ENCODE measurements at regions not wholly inside any gene's neighbourhood (a gene's known extent, or its start where the extent isn't known, plus 50 kb on each side); places are given as distances from the start of the nearest gene placed in this dataset.

GRCh38 chr6:16057446-16057845 lies 71.4 kb upstream of the MYLIP start:
- Histone ChIP-seq H3K27ac (ENCODE audit: low read depth, low read length, severe bottlenecking) (no peak overlapping the region), H3K4me3 (ENCODE audit: extremely low read depth, insufficient read depth, low read length, poor library complexity, severe bottlenecking) (no peak overlapping the region), H3K36me3 (ENCODE audit: control insufficient read depth, insufficient read depth, low read length) (no peaks in the 10 kb centered on the region), H3K4me1 (ENCODE audit: control insufficient read depth, insufficient read depth, low read length, poor library complexity, severe bottlenecking) (no peaks in the 10 kb centered on the region), H3K9me3 (ENCODE audit: control insufficient read depth, low read length) (no peaks in the 10 kb centered on the region)
- 85 to 87% methylated on average over 3 to 4 of the region's 6 CpGs for WGBS, 2 experiments (ENCODE audit: insufficient coverage in 2 of 2)

GRCh38 chr6:16056263-16056870 lies 72.5 kb upstream of the MYLIP start:
- no peak overlapping the region for H3K4me3 ChIP-seq (ENCODE audit: extremely low read depth, insufficient read depth, low read length, poor library complexity, severe bottlenecking)
- no peaks in the 10 kb centered on the region for H3K9me3 ChIP-seq (ENCODE audit: control insufficient read depth, low read length)
- no peaks in the 10 kb centered on the region for H3K36me3 ChIP-seq (ENCODE audit: control insufficient read depth, insufficient read depth, low read length)
- 95 to 97% methylated on average over 4 to 6 of the region's 6 CpGs for WGBS, 2 experiments (ENCODE audit: insufficient coverage in 2 of 2)
- no peak overlapping the region for H3K27ac ChIP-seq (ENCODE audit: low read depth, low read length, severe bottlenecking)
- no peaks in the 10 kb centered on the region for H3K4me1 ChIP-seq (ENCODE audit: control insufficient read depth, insufficient read depth, low read length, poor library complexity, severe bottlenecking)

- 63 to 93% methylated on average over 1 to 2 of the region's 4 CpGs for WGBS, 2 experiments (ENCODE audit: insufficient coverage in 2 of 2)
- Histone ChIP-seq H3K36me3 (ENCODE audit: control insufficient read depth, insufficient read depth, low read length) (no peaks in the 10 kb centered on the region), H3K4me1 (ENCODE audit: control insufficient read depth, insufficient read depth, low read length, poor library complexity, severe bottlenecking) (no peaks in the 10 kb centered on the region), H3K27ac (ENCODE audit: low read depth, low read length, severe bottlenecking) (no peak overlapping the region), H3K4me3 (ENCODE audit: extremely low read depth, insufficient read depth, low read length, poor library complexity, severe bottlenecking) (no peak overlapping the region), H3K9me3 (ENCODE audit: control insufficient read depth, low read length) (no peaks in the 10 kb centered on the region)
These were observed 73.0 kb upstream of the MYLIP start for GRCh38 chr6:16055852-16056251.

DNA sequence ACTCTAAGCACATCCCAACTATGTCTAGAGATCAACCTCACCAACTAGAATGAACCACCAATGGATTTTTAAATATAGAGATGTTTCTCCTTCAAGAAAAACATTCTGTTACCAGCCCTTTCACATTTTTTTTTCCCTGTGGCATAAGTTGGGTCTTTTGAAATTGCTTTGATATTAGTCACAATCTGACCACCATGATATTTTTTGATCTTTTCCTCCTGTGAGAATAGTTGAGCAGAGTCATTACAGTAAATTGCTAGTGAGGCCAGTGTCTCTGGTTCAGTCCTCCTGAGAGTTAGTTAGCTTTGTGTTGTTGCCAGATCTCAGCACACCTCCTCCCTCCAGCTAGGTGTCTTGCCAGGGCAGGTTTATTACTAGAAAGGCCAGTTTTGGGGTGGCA lies 79.7 kb upstream of the MYLIP start:
- no peaks in the 10 kb centered on the region for H3K9me3 ChIP-seq (ENCODE audit: control insufficient read depth, low read length)
- no peak overlapping the region for H3K27ac ChIP-seq (ENCODE audit: low read depth, low read length, severe bottlenecking)
- H3K4me3 ChIP-seq (ENCODE audit: extremely low read depth, insufficient read depth, low read length, poor library complexity, severe bottlenecking), result no peak overlapping the region
- H3K4me1 ChIP-seq (ENCODE audit: control insufficient read depth, insufficient read depth, low read length, poor library complexity, severe bottlenecking), result no peaks in the 10 kb centered on the region
- H3K36me3 ChIP-seq (ENCODE audit: control insufficient read depth, insufficient read depth, low read length), result no peaks in the 10 kb centered on the region

DNA sequence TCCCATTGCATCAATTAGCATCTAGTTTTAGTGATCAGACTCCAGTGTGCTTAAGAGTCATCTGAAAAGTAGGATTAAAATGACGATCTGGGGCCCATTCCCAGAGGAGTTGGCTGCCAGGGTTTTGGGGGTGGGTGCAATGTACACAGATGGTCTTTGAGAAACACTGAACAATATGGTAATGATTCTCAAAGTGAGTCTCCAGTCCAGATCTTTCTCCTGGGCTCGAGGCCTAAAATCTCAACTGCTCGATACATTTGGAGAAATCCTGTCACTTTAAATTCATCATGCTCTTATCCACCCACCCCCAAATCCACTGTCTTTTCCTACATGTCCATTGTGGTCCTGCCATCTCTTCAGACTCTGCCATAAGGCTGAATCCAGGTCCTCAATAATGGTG lies 80.7 kb upstream of the MYLIP start:
- whole genome bisulfite sequencing, 2 experiments (ENCODE audit: insufficient coverage in 2 of 2), result 91 to 92% methylated on average over 3 of the region's 3 CpGs
- no peaks in the 10 kb centered on the region for H3K9me3 ChIP-seq (ENCODE audit: control insufficient read depth, low read length)
- H3K4me1 ChIP-seq (ENCODE audit: control insufficient read depth, insufficient read depth, low read length, poor library complexity, severe bottlenecking), result no peaks in the 10 kb centered on the region
- H3K36me3 ChIP-seq (ENCODE audit: control insufficient read depth, insufficient read depth, low read length), result no peaks in the 10 kb centered on the region
- H3K27ac ChIP-seq (ENCODE audit: low read depth, low read length, severe bottlenecking), result no peak overlapping the region
- no peak overlapping the region for H3K4me3 ChIP-seq (ENCODE audit: extremely low read depth, insufficient read depth, low read length, poor library complexity, severe bottlenecking)

DNA sequence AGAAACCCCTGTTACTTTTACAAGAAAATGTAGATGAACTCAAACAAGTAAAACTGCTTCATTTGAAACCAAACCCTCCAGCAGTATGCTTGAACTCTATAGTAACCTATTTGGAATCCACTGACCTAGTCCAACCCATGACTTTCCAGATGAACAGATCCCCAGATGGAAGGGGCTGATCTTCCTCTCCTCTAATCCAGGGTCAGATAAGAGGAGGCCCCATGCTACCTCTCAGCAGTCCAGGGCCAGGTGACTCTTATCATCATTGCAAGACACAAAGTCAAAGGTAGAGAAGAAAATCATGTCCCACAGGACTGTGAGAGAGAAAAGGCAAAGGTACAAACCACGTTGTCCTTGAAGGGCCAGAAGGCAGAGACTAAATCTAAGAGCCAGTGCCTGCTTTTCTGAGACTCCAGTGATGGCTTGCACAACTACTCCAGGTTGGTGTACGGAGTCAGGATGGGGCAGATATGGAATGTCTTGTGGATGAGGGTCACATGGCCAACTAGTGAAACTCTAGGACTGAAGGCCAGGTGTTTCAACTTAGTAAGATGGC lies 81.4 kb upstream of the MYLIP start:
- Histone ChIP-seq H3K4me1 (ENCODE audit: control insufficient read depth, insufficient read depth, low read length, poor library complexity, severe bottlenecking) (no peaks in the 10 kb centered on the region), H3K9me3 (ENCODE audit: control insufficient read depth, low read length) (no peaks in the 10 kb centered on the region), H3K4me3 (ENCODE audit: extremely low read depth, insufficient read depth, low read length, poor library complexity, severe bottlenecking) (no peak overlapping the region), H3K36me3 (ENCODE audit: control insufficient read depth, insufficient read depth, low read length) (no peaks in the 10 kb centered on the region), H3K27ac (ENCODE audit: low read depth, low read length, severe bottlenecking) (no peak overlapping the region)
- WGBS, 2 experiments (ENCODE audit: insufficient coverage in 2 of 2), result 86 to 92% methylated on average over 1 of the region's 2 CpGs

- 70 to 90% methylated on average over 2 to 4 of the region's 4 CpGs for WGBS, 2 experiments (ENCODE audit: insufficient coverage in 2 of 2)
- H3K36me3 ChIP-seq (ENCODE audit: control insufficient read depth, insufficient read depth, low read length), result no peaks in the 10 kb centered on the region
- H3K27ac ChIP-seq (ENCODE audit: low read depth, low read length, severe bottlenecking), result no peak overlapping the region
These were observed 83.6 kb upstream of the MYLIP start for GRCh38 chr6:16045238-16045637.

GRCh38 chr6:16044211-16044643 lies 84.7 kb upstream of the MYLIP start:
- Histone ChIP-seq H3K9me3 (ENCODE audit: control insufficient read depth, low read length) (peaks cover 10% of the 10 kb centered on the region), H3K27ac (ENCODE audit: low read depth, low read length, severe bottlenecking) (no peak overlapping the region), H3K36me3 (ENCODE audit: control insufficient read depth, insufficient read depth, low read length) (no peaks in the 10 kb centered on the region), H3K4me3 (ENCODE audit: extremely low read depth, insufficient read depth, low read length, poor library complexity, severe bottlenecking) (no peak overlapping the region), H3K4me1 (ENCODE audit: control insufficient read depth, insufficient read depth, low read length, poor library complexity, severe bottlenecking) (no peaks in the 10 kb centered on the region)
- WGBS, 2 experiments (ENCODE audit: insufficient coverage in 2 of 2), result 76 to 95% methylated on average over 2 of the region's 2 CpGs

More at GRCh38 chr6:16045238-16045637, 83.6 kb upstream of the MYLIP start:
- Histone ChIP-seq H3K9me3 (ENCODE audit: control insufficient read depth, low read length) (peaks cover 9% of the 10 kb centered on the region), H3K4me3 (ENCODE audit: extremely low read depth, insufficient read depth, low read length, poor library complexity, severe bottlenecking) (no peak overlapping the region), H3K4me1 (ENCODE audit: control insufficient read depth, insufficient read depth, low read length, poor library complexity, severe bottlenecking) (no peaks in the 10 kb centered on the region)

GRCh38 chr6:16043171-16044135 lies 85.4 kb upstream of the MYLIP start:
- Histone ChIP-seq H3K27ac (ENCODE audit: low read depth, low read length, severe bottlenecking) (no peak overlapping the region), H3K9me3 (ENCODE audit: control insufficient read depth, low read length) (peaks cover 10% of the 10 kb centered on the region), H3K4me3 (ENCODE audit: extremely low read depth, insufficient read depth, low read length, poor library complexity, severe bottlenecking) (no peak overlapping the region), H3K36me3 (ENCODE audit: control insufficient read depth, insufficient read depth, low read length) (no peaks in the 10 kb centered on the region), H3K4me1 (ENCODE audit: control insufficient read depth, insufficient read depth, low read length, poor library complexity, severe bottlenecking) (no peaks in the 10 kb centered on the region)
- WGBS, 2 experiments (ENCODE audit: insufficient coverage in 2 of 2), result 77 to 93% methylated on average over 2 to 5 of the region's 5 CpGs

DNA sequence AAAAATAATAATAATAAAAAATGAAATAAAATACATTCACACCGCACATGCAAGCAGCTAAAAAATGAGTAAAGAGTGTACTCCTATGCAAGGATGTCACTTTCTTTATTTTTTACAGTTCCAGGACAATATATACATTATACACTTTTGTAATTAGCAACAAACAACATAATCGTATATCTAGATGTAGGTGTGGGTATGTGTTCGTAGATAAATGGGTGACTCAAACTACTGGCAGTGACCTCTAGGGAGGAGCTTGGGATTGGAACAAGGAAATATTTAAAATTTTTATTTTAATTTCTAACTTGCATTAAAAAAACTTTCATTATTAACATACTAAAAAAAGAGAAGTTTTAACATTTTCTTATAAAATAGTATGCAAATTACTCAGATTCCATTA lies 86.1 kb upstream of the MYLIP start:
- no peak overlapping the region for H3K27ac ChIP-seq (ENCODE audit: low read depth, low read length, severe bottlenecking)
- no peaks in the 10 kb centered on the region for H3K4me1 ChIP-seq (ENCODE audit: control insufficient read depth, insufficient read depth, low read length, poor library complexity, severe bottlenecking)
- no peaks in the 10 kb centered on the region for H3K36me3 ChIP-seq (ENCODE audit: control insufficient read depth, insufficient read depth, low read length)
- H3K9me3 ChIP-seq (ENCODE audit: control insufficient read depth, low read length), result peaks cover 10% of the 10 kb centered on the region
- no peak overlapping the region for H3K4me3 ChIP-seq (ENCODE audit: extremely low read depth, insufficient read depth, low read length, poor library complexity, severe bottlenecking)
- no CpG with 5 or more reads among the region's 3 CpGs for WGBS, 2 experiments (ENCODE audit: insufficient coverage in 2 of 2)

GRCh38 chr6:16041327-16041726 lies 87.6 kb upstream of the MYLIP start:
- no peaks in the 10 kb centered on the region for H3K36me3 ChIP-seq (ENCODE audit: control insufficient read depth, insufficient read depth, low read length)
- no CpG with 5 or more reads among the region's 2 CpGs for WGBS, 2 experiments (ENCODE audit: insufficient coverage in 2 of 2)
- no peaks in the 10 kb centered on the region for H3K4me1 ChIP-seq (ENCODE audit: control insufficient read depth, insufficient read depth, low read length, poor library complexity, severe bottlenecking)
- no peak overlapping the region for H3K4me3 ChIP-seq (ENCODE audit: extremely low read depth, insufficient read depth, low read length, poor library complexity, severe bottlenecking)
- H3K9me3 ChIP-seq (ENCODE audit: control insufficient read depth, low read length), result peaks cover 10% of the 10 kb centered on the region
- H3K27ac ChIP-seq (ENCODE audit: low read depth, low read length, severe bottlenecking), result no peak overlapping the region

All from mesodermal cell (in vitro differentiated cells).